Large intestine (tissue), 3 donors: ENCODE measurements at regions not wholly inside any gene's neighbourhood (a gene's known extent, or its start where the extent isn't known, plus 50 kb on each side); places are given as distances from the start of the nearest gene placed in this dataset.
"Not testable (repeated sequence)": the region's sequence is repeated elsewhere in the genome, so short reads cannot be mapped to it uniquely, and the experiment has no call there.

ENCODE experiments used
- DNase-seq, 2 donors: peaks; one replicate each; pipeline versions ENCODE4 v3.0.0 to v3.0.0-alpha.2; 2013
- H3K27ac ChIP-seq: one replicate; pipeline ENCODE4 v1.5.1; 2013; ENCODE audit warnings: low read length
- H3K27me3 ChIP-seq: 2 replicates; pipeline ENCODE4 v1.6.1; 2013; ENCODE audit warnings: low read length; ENCODE audit not compliant: control insufficient read depth, insufficient read depth
- H3K36me3 ChIP-seq: 2 replicates; pipeline ENCODE4 v1.6.1; 2013; ENCODE audit warnings: low read length; ENCODE audit not compliant: control insufficient read depth, insufficient read depth
- H3K4me1 ChIP-seq: one replicate; pipeline ENCODE4 v1.6.1; 2013; ENCODE audit warnings: low read length; ENCODE audit not compliant: control insufficient read depth, insufficient read depth
- H3K4me3 ChIP-seq: one replicate; pipeline ENCODE4 v1.5.1; 2013; ENCODE audit warnings: low read length
- H3K9me3 ChIP-seq: one replicate; pipeline ENCODE4 v1.6.1; 2013; ENCODE audit warnings: mild to moderate bottlenecking, low read depth, low read length, moderate library complexity; ENCODE audit not compliant: control insufficient read depth
- WGBS: methylation state at CpG from one replicate; pipeline ENCODE4 v1.1.5; 2013; ENCODE audit warnings: low lambda C conversion rate; ENCODE audit not compliant: insufficient coverage; 5-methylcytosine and 5-hydroxymethylcytosine counted together

GRCh38 chrX:1059576-1060561 lies 152.6 kb downstream of the CRLF2 start:
- no peak overlapping the region for H3K27ac ChIP-seq
- no peaks in the 10 kb centered on the region for H3K27me3 ChIP-seq
- no peaks in the 10 kb centered on the region for H3K4me1 ChIP-seq
- no peak overlapping the region for H3K4me3 ChIP-seq
- H3K36me3 ChIP-seq, result no peaks in the 10 kb centered on the region
- 81% methylated on average over 5 of the region's 34 CpGs for WGBS
- no peak for DNase-seq
- H3K9me3 ChIP-seq, result peaks cover 9% of the 10 kb centered on the region

GRCh38 chrX:1053600-1053999 lies 158.8 kb downstream of the CRLF2 start:
- H3K4me1 ChIP-seq, H3K27me3 ChIP-seq, H3K9me3 ChIP-seq, DNase-seq, H3K36me3 ChIP-seq, H3K4me3 ChIP-seq, H3K27ac ChIP-seq: not testable (repeated sequence)
- 100% methylated on average over 1 of the region's 2 CpGs for WGBS

- Histone ChIP-seq H3K9me3 (no peaks in the 10 kb centered on the region), H3K4me3 (no peak overlapping the region), H3K36me3 (no peaks in the 10 kb centered on the region), H3K27ac (no peak overlapping the region), H3K27me3 (no peaks in the 10 kb centered on the region), H3K4me1 (no peaks in the 10 kb centered on the region)
- WGBS, result 89% methylated on average over 2 of the region's 2 CpGs
- DNase-seq, result no peak
Measured at GRCh38 chrX:1053072-1053471, 159.4 kb downstream of the CRLF2 start.

GRCh38 chrX:1052021-1052420 lies 160.4 kb downstream of the CRLF2 start:
- Histone ChIP-seq H3K27ac (no peak overlapping the region), H3K27me3 (no peaks in the 10 kb centered on the region), H3K4me1 (no peaks in the 10 kb centered on the region), H3K36me3 (no peaks in the 10 kb centered on the region), H3K9me3 (no peaks in the 10 kb centered on the region), H3K4me3 (no peak overlapping the region)
- 100% methylated on average over 2 of the region's 3 CpGs for WGBS
- no peak for DNase-seq

- Histone ChIP-seq H3K4me1 (no peaks in the 10 kb centered on the region), H3K9me3 (no peaks in the 10 kb centered on the region), H3K4me3 (no peak overlapping the region), H3K27me3 (no peaks in the 10 kb centered on the region), H3K36me3 (no peaks in the 10 kb centered on the region), H3K27ac (no peak overlapping the region)
- WGBS, result 100% methylated on average over 1 of the region's 1 CpG
- DNase-seq, result no peak
Measured at GRCh38 chrX:1051421-1051820, 161.0 kb downstream of the CRLF2 start.

- Histone ChIP-seq H3K27me3 (no peaks in the 10 kb centered on the region), H3K4me3 (no peak overlapping the region), H3K4me1 (no peaks in the 10 kb centered on the region), H3K27ac (no peak overlapping the region), H3K9me3 (no peaks in the 10 kb centered on the region), H3K36me3 (no peaks in the 10 kb centered on the region)
- no peak for DNase-seq
- WGBS, result 81% methylated on average over 3 of the region's 9 CpGs
Measured at GRCh38 chrX:1045680-1046314, 166.7 kb downstream of the CRLF2 start.

GRCh38 chrX:1041091-1041490 lies 171.4 kb downstream of the CRLF2 start:
- no peak for DNase-seq
- no peaks in the 10 kb centered on the region for H3K36me3 ChIP-seq

GRCh38 chrX:1035931-1036330 lies 176.5 kb downstream of the CRLF2 start:
- not testable (repeated sequence) for H3K27ac ChIP-seq, H3K4me3 ChIP-seq, H3K9me3 ChIP-seq, DNase-seq, H3K27me3 ChIP-seq, H3K36me3 ChIP-seq, H3K4me1 ChIP-seq
- WGBS, result 100% methylated on average over 2 of the region's 14 CpGs

More at GRCh38 chrX:1041091-1041490, 171.4 kb downstream of the CRLF2 start:
- Histone ChIP-seq H3K9me3 (no peaks in the 10 kb centered on the region), H3K27ac (no peak overlapping the region), H3K4me1 (no peaks in the 10 kb centered on the region), H3K4me3 (no peak overlapping the region), H3K27me3 (no peaks in the 10 kb centered on the region)
- no CpG with 5 or more reads among the region's 11 CpGs for WGBS

GRCh38 chrX:1035206-1035605 lies 177.2 kb downstream of the CRLF2 start:
- DNase-seq, result no peak
- Histone ChIP-seq H3K4me1 (no peaks in the 10 kb centered on the region), H3K4me3 (no peak overlapping the region), H3K27ac (no peak overlapping the region), H3K27me3 (no peaks in the 10 kb centered on the region), H3K9me3 (peaks cover 6% of the 10 kb centered on the region), H3K36me3 (no peaks in the 10 kb centered on the region)
- WGBS, result 70% methylated on average over 2 of the region's 19 CpGs

- Histone ChIP-seq H3K4me3 (no peak overlapping the region), H3K4me1 (no peaks in the 10 kb centered on the region), H3K27me3 (no peaks in the 10 kb centered on the region), H3K27ac (no peak overlapping the region), H3K36me3 (no peaks in the 10 kb centered on the region), H3K9me3 (peaks cover 6% of the 10 kb centered on the region)
- no peak for DNase-seq
- 57% methylated on average over 3 of the region's 17 CpGs for WGBS
Measured at GRCh38 chrX:1034717-1035116, 177.7 kb downstream of the CRLF2 start.
